GM23338 (cell line): ENCODE measurements at regions not wholly inside any gene's neighbourhood (a gene's known extent, or its start where the extent isn't known, plus 50 kb on each side); places are given as distances from the start of the nearest gene placed in this dataset.

Source experiments
- CREB1 ChIP-seq: fragments of 250-450 bp; sonication (Bioruptor Pico); IDR thresholded peaks from 2 replicates; pipeline ENCODE4 v1.5.0; 2020; ENCODE audit warnings: low read depth, mild to moderate bottlenecking, moderate library complexity
- CTCF ChIP-seq, 2 experiments: fragments of 200-600 bp in 1 of 2; sonication (generic) in 1 of 2; conservative IDR thresholded peaks; 2 replicates each; pipeline versions ENCODE4 v1.5.1 to v1.6.1; 2016 to 2017; ENCODE audit warnings: antibody characterized with exemption in 2 of 2, low read depth in 2 of 2, mild to moderate bottlenecking in 2 of 2, moderate library complexity in 1 of 2
- EZH2 ChIP-seq: fragments of 200-600 bp; sonication (generic); IDR thresholded peaks from one replicate; pipeline ENCODE4 v1.8.0; 2017; ENCODE audit warnings: antibody characterized with exemption, mild to moderate bottlenecking, low read depth; ENCODE audit not compliant: unreplicated experiment
- EZH2phosphoT487 ChIP-seq: fragments of 200-600 bp; sonication (generic); IDR thresholded peaks from one replicate; pipeline ENCODE4 v1.8.1; 2018; ENCODE audit warnings: antibody characterized with exemption; ENCODE audit not compliant: unreplicated experiment
- JUNB ChIP-seq: IDR thresholded peaks from one replicate; pipeline ENCODE4 v1.6.1; 2016; ENCODE audit warnings: antibody characterized with exemption; ENCODE audit not compliant: unreplicated experiment
- POLR2AphosphoS5 ChIP-seq: IDR thresholded peaks from 2 replicates; pipeline ENCODE4 v1.6.1; 2016; ENCODE audit warnings: antibody characterized with exemption, low read depth
- REST ChIP-seq: IDR thresholded peaks from one replicate; pipeline ENCODE4 v1.6.1; 2018; ENCODE audit warnings: antibody characterized with exemption; ENCODE audit not compliant: unreplicated experiment
- TF ChIP-seq, protein P1 (sequence below): IDR thresholded peaks from 2 replicates; pipeline ENCODE4 v1.6.1; 2016; ENCODE audit warnings: antibody characterized with exemption

DNA sequence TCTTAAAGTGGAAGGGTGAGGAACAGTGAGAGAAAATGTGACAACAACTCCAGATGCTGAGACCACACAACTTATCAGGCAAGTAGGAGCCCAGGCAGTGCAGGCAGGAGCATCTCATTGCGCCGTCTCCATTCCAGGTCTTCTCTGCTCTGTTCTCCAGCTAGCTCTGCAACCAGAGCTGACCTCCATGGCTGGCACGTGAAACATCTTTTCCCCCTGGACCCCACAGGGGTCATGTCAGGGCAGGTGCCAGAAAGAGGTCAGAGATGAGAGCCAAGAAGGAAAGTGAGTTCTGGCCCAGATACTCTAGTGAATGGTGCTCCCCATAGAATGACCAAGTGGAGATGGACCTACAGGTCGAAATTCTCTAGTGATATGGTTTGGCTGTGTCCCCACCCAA is 281.4 kb downstream of the SMOC2 start:
- TF ChIP-seq EZH2 (no peak), CTCF (conservative IDR thresholded peaks at IDR 0.05; ENCODE audit: low read depth in 2 of 2) (no peak), CREB1 (CRISPR knock-in tag) (no peak), POLR2AphosphoS5 (no peak), REST (no peak), EZH2phosphoT487 (no peak), JUNB (no peak)
- TF ChIP-seq, protein P1, sequence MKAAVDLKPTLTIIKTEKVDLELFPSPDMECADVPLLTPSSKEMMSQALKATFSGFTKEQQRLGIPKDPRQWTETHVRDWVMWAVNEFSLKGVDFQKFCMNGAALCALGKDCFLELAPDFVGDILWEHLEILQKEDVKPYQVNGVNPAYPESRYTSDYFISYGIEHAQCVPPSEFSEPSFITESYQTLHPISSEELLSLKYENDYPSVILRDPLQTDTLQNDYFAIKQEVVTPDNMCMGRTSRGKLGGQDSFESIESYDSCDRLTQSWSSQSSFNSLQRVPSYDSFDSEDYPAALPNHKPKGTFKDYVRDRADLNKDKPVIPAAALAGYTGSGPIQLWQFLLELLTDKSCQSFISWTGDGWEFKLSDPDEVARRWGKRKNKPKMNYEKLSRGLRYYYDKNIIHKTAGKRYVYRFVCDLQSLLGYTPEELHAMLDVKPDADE = no peak
